ENCODE measurements at regions not wholly inside any gene's neighbourhood (a gene's known extent, or its start where the extent isn't known, plus 50 kb on each side); places are given as distances from the start of the nearest gene placed in this dataset.

DNA sequence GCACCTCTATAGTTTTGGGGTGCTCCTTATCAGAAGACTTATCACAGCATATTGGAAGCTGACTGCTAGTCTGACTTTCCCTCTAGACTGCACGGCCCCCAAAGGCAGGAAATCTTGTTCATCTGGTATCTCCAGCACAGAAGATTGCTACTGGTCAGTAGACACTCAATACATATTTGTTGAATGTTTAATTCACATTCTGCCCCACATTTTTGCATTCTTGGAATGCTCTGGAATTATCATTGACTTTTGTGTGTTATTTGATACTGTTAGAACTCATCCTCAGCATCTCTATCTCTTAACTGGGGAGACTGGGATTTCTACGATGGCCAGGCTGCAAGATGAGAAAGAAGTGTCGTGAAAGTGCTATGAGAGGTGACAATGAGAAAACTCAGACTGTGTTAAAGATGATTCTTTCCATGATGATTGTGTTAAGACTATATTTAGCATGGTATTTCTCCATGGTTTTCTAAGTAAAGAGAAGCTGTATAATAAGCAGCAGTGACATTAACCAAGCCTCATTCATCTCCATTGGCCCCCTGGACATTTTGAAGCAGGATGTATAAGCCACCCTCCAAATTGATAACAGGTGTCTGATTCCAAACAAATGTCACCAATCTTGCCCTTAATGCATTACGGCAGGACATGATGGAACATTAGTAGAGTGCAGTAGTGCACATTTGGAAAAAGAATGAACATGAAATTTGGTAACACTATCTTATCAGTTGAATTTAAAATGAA is 440.9 kb downstream of the RFC3 start:
- Histone ChIP-seq H3K9me3 (peaks cover 0 to 16% (median 0%) of the 10 kb centered on the region in 3 donors), H3K36me3 (no peaks in the 10 kb centered on the region), H3K27ac (no peak overlapping the region), H3K4me1 (no peaks in the 10 kb centered on the region), H3K4me3 (no peak overlapping the region), H3K27me3 (no peaks in the 10 kb centered on the region)
- TF ChIP-seq, protein P1, sequence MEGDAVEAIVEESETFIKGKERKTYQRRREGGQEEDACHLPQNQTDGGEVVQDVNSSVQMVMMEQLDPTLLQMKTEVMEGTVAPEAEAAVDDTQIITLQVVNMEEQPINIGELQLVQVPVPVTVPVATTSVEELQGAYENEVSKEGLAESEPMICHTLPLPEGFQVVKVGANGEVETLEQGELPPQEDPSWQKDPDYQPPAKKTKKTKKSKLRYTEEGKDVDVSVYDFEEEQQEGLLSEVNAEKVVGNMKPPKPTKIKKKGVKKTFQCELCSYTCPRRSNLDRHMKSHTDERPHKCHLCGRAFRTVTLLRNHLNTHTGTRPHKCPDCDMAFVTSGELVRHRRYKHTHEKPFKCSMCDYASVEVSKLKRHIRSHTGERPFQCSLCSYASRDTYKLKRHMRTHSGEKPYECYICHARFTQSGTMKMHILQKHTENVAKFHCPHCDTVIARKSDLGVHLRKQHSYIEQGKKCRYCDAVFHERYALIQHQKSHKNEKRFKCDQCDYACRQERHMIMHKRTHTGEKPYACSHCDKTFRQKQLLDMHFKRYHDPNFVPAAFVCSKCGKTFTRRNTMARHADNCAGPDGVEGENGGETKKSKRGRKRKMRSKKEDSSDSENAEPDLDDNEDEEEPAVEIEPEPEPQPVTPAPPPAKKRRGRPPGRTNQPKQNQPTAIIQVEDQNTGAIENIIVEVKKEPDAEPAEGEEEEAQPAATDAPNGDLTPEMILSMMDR (IDR thresholded peaks at IDR 0.05) = no peak
- TF ChIP-seq POLR2A (IDR thresholded peaks at IDR 0.05) (no peak), EP300 (IDR thresholded peaks at IDR 0.05) (no peak), POLR2AphosphoS5 (IDR thresholded peaks at IDR 0.05) (no peak)
- ATAC-seq = no peak
- 58 to 60% methylated on average over 2 to 4 of the region's 4 CpGs for WGBS, 2 donors (ENCODE audit: low coverage in 1 of 2)

DNA sequence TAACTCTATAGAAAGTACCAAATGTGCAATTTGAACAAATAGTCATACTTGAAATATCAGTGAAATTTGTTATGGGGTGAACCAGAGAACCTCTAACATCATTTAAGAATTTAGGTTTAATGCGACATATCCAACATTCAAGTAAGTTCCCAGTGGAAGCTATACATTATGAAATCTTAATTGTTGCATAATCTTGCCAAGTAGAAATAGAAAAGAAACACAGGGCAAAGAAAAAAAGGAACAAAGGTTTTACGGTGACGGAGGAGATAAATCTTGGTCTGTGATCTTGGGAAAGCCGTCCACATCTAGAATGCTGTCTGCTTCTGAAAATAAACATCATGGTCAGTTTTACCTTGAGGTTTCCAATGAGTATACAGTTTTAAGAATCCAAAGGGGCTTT is 445.7 kb downstream of the RFC3 start:
- WGBS, 2 donors (ENCODE audit: low coverage in 1 of 2) = 78 to 91% methylated on average over 3 to 4 of the region's 4 CpGs
- H3K27ac ChIP-seq = no peak overlapping the region
- no peaks in the 10 kb centered on the region for H3K36me3 ChIP-seq
- no peak overlapping the region for H3K4me3 ChIP-seq
- H3K4me1 ChIP-seq = no peaks in the 10 kb centered on the region
- H3K9me3 ChIP-seq = peaks cover 0 to 4% (median 0%) of the 10 kb centered on the region in 3 donors
- no peaks in the 10 kb centered on the region for H3K27me3 ChIP-seq
- no peak for ATAC-seq
- TF ChIP-seq, protein P1 (IDR thresholded peaks at IDR 0.05) = no peak
- TF ChIP-seq POLR2A (IDR thresholded peaks at IDR 0.05) = no peak

DNA sequence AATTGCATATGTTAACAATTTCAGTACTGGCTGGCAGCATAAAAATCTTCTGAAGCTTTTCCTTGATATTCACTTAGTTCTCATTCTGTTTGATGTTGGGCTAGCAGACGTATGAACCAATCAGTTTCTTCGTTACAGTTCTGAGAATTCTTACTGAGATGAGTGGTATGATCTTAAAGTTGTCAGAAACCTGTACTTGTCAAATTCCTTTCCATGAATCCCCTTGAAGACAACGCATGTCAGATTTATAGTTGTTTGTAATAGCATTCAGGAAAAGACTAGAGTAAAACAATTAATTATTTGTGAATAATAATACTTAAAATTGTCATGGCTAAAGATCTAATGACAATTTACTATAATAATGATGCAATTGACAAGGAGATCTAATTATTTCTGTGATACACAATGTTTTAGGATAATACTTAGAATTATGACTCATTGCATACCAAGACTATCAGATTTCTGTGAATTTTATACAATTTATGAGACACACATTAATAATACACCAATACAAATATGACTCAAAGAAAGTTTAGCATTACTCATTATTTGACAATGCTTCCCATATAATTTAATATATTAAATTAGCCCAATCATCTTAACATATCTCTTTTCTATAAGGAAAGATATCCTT is 447.2 kb downstream of the RFC3 start:
- Histone ChIP-seq H3K36me3 (no peaks in the 10 kb centered on the region), H3K27me3 (no peaks in the 10 kb centered on the region), H3K4me1 (no peaks in the 10 kb centered on the region), H3K4me3 (no peak overlapping the region), H3K9me3 (peaks cover 0 to 4% (median 0%) of the 10 kb centered on the region in 3 donors), H3K27ac (no peak overlapping the region)
- TF ChIP-seq, protein P1 (IDR thresholded peaks at IDR 0.05) = no peak
- TF ChIP-seq EP300 (IDR thresholded peaks at IDR 0.05) (no peak), POLR2A (IDR thresholded peaks at IDR 0.05) (no peak), POLR2AphosphoS5 (IDR thresholded peaks at IDR 0.05) (no peak)
- 93 to 100% methylated on average over 3 of the region's 3 CpGs for WGBS, 2 donors (ENCODE audit: low coverage in 1 of 2)
- ATAC-seq = no peak

DNA sequence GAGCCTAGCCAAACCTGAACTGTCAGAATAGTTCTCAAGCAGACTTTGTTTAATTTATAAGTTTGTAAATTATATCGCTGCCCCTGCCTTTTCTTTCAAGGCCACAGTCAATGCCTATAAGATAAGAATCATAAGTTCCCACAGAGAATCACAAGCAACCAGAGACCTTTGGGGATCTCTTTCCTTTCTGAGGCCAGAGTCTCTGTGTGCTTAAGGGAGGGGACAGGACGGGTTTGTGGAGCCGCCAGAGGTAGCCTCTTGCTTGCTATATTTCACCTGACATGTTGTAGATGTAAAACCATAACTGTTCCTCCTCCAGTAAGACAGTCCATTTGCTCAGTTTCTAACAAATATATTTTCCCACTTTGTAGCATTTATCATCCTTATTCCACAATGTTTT is 458.8 kb downstream of the RFC3 start:
- 88 to 100% methylated on average over 3 of the region's 3 CpGs for WGBS, 2 donors (ENCODE audit: low coverage in 1 of 2)
- H3K4me3 ChIP-seq = no peak overlapping the region
- H3K27me3 ChIP-seq = no peaks in the 10 kb centered on the region
- H3K27ac ChIP-seq = no peak overlapping the region
- H3K4me1 ChIP-seq = no peaks in the 10 kb centered on the region
- H3K36me3 ChIP-seq = no peaks in the 10 kb centered on the region
- no peaks in the 10 kb centered on the region for H3K9me3 ChIP-seq
- TF ChIP-seq, protein P1 (IDR thresholded peaks at IDR 0.05) = no peak
- TF ChIP-seq POLR2A (IDR thresholded peaks at IDR 0.05) = no peak
- no peak for TF ChIP-seq EP300 (IDR thresholded peaks at IDR 0.05)
- TF ChIP-seq POLR2AphosphoS5 (IDR thresholded peaks at IDR 0.05) = no peak
- ATAC-seq = no peak

DNA sequence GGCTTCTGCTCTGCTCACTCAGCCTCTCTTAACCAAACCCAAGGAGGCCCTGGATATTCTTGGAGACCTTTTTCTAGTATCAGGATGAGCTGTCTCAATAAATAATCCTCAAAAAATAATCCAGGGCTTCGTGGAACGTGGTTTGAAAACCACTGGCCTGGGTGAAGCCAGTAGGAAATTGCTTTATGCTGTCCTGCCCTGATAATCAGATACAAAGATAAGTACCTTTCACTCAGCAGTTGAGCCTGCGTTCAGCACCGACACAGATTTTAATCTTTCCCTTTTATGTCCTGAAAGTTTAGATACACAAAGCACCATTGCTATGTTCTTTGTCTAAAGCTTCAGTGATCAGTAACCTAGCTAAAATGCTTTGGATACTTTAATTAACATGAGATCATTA is 460.0 kb downstream of the RFC3 start:
- H3K4me3 ChIP-seq = no peak overlapping the region
- H3K9me3 ChIP-seq = no peaks in the 10 kb centered on the region
- H3K36me3 ChIP-seq = no peaks in the 10 kb centered on the region
- no peak for TF ChIP-seq EP300 (IDR thresholded peaks at IDR 0.05)
- TF ChIP-seq, protein P1 (IDR thresholded peaks at IDR 0.05) = no peak
- no peak for TF ChIP-seq POLR2A (IDR thresholded peaks at IDR 0.05)
- no peak for TF ChIP-seq POLR2AphosphoS5 (IDR thresholded peaks at IDR 0.05)
- ATAC-seq = no peak
- no peaks in the 10 kb centered on the region for H3K4me1 ChIP-seq
- WGBS, 2 donors (ENCODE audit: low coverage in 1 of 2) = 43 to 59% methylated on average over 4 of the region's 4 CpGs
- H3K27me3 ChIP-seq = no peaks in the 10 kb centered on the region
- no peak overlapping the region for H3K27ac ChIP-seq

All from gastroesophageal sphincter (tissue), 4 donors.